Coronary artery (tissue), 2 donors: ENCODE measurements at regions not wholly inside any gene's neighbourhood (a gene's known extent, or its start where the extent isn't known, plus 50 kb on each side); places are given as distances from the start of the nearest gene placed in this dataset.
"Not testable (repeated sequence)": the region's sequence is repeated elsewhere in the genome, so short reads cannot be mapped to it uniquely, and the experiment has no call there.

Source experiments
- DNase-seq: peaks from one replicate; pipeline ENCODE4 v3.0.0-alpha.2; 2017; ENCODE audit warnings: low spot score
- H3K27ac ChIP-seq, 2 donors: fragments of 200-600 bp; sonication (generic); one replicate each; pipeline ENCODE4 v1.5.1; 2016 to 2019
- H3K4me3 ChIP-seq: fragments of 200-600 bp; sonication (generic); 2 replicates; pipeline ENCODE4 v1.5.1; 2016; ENCODE audit warnings: mild to moderate bottlenecking, moderate library complexity
- CTCF ChIP-seq: fragments of 200-600 bp; sonication (generic); IDR thresholded peaks from one replicate; pipeline ENCODE4 v1.5.1; 2019; ENCODE audit warnings: antibody characterized with exemption

- no peak overlapping the region for H3K4me3 ChIP-seq
- DNase-seq: no peak
- no peak for TF ChIP-seq CTCF
- no peak overlapping the region for H3K27ac ChIP-seq
Observed at GRCh38 chr12:88362439-88362838, 217.8 kb downstream of the KITLG start.

GRCh38 chr12:88365403-88365802, 214.9 kb downstream of the KITLG start:
- Histone ChIP-seq H3K4me3 (no peak overlapping the region), H3K27ac (no peak overlapping the region)
- no peak for DNase-seq
- TF ChIP-seq CTCF: no peak

GRCh38 chr12:88366101-88366500, 214.2 kb downstream of the KITLG start:
- TF ChIP-seq CTCF: no peak
- Histone ChIP-seq H3K4me3 (no peak overlapping the region), H3K27ac (no peak overlapping the region)
- no peak for DNase-seq

- H3K27ac ChIP-seq: no peak overlapping the region
- no peak for DNase-seq
- H3K4me3 ChIP-seq: no peak overlapping the region
- TF ChIP-seq CTCF: no peak
Observed at GRCh38 chr12:88367231-88367630, 213.0 kb downstream of the KITLG start.

GRCh38 chr12:88368077-88368476, 212.2 kb downstream of the KITLG start:
- not testable (repeated sequence) for DNase-seq, H3K27ac ChIP-seq, H3K4me3 ChIP-seq

- no peak for TF ChIP-seq CTCF
- Histone ChIP-seq H3K27ac (no peak overlapping the region), H3K4me3 (no peak overlapping the region)
- no peak for DNase-seq
Observed at GRCh38 chr12:88371416-88372183, 208.7 kb downstream of the KITLG start.

GRCh38 chr12:88375306-88376305, 204.7 kb downstream of the KITLG start:
- no peak overlapping the region for H3K4me3 ChIP-seq
- DNase-seq: no peak
- no peak for TF ChIP-seq CTCF
- no peak overlapping the region for H3K27ac ChIP-seq
